ENCODE measurements at regions not wholly inside any gene's neighbourhood (a gene's known extent, or its start where the extent isn't known, plus 50 kb on each side); places are given as distances from the start of the nearest gene placed in this dataset.
"Not testable (repeated sequence)": the region's sequence is repeated elsewhere in the genome, so short reads cannot be mapped to it uniquely, and the experiment has no call there.

DNA sequence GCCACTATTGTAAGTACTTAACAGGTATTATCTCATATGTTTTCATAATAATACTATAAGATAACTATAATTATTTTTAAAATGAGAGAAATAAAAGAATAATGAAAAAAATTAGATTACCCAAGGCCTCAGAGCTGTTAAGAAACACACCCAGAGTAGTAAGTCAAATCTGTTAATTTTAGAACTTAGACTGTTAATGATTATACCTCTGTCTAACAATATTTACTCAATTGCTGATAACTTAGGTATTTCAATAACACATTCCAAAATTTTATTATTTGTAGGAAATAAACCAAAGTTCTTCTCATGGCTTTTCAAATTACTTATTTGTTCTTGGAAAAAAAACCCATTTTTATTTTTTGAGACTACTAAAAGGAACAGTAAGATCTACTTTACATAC lies 227.5 kb upstream of the KCNH7 start:
- no peak for DNase-seq

DNA sequence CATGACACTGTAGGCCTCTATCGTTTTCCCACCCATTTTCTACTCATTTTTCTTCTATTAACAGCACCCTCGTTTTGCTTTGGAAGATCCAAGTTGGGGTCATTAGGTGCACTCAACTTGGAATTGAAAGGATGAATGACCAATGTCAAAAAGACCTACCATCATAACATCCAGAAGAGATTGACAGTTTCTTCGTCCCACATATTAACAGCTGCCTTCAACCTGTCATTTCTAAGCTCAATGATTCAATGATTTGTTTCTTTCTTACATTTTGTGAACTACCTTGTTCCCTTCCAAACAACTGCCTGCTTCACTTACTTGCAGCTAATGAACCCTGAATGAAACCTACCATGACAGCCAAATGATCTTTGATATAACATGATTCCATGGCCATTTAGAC lies 224.0 kb upstream of the KCNH7 start:
- peak; percentile 63 for DNase-seq

DNA sequence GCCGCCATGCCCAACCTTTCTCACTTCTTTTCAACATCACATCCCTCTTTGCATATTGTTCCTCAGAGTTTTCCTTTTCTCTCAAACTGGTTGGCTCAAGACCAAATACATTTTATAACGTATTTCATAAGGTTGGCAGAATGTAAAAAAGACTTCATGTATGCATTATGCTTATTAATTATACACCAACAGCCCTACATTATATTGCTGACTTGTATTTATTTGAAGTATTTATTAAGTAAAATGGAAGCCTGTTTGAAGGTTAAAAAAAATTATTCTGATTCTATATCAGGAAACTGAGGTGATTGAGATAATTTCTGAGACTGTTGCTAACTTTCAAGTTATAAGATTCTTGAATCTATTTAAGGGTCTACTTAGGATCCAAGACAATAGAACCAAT lies 208.0 kb upstream of the KCNH7 start:
- DNase-seq = no peak

DNA sequence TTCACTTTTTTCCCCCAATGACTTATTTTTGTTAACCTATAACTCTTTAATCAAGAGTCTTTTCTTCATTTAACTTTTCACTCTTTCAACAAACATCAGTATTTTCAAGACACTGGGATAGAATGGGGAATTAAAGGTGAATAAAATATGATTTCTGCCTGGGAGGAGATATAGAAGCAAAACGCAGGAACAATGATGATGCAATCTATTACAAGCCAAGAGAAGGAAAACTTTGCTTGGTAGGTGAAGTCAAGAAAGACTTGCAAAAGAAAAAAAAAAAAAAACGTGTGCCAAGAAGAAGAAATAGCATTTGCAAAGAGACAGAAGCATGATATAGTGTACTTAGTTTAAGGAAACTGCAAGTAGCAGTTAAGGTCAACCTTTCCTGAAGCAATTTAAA lies 207.3 kb upstream of the KCNH7 start:
- no peak for DNase-seq

DNA sequence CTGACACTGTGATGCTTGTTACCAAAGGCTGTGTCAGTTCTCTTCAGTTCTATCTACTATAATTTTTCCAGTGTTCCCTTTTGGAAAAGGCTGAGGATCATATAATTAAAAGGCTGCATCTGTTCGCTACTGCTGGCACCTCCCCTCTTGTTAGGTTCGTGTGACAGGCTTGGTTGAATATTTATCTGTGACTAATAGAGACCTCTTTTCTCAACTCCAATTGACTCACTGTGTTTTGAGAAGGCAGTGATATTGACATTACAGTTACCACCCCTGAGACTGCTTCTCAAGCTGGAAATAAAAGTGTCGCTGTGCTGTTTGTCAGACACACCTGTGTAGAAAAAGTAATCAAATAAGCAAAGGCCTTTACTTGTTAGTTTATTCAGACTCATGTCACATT lies 205.5 kb upstream of the KCNH7 start:
- DNase-seq = peak; percentile 16

DNA sequence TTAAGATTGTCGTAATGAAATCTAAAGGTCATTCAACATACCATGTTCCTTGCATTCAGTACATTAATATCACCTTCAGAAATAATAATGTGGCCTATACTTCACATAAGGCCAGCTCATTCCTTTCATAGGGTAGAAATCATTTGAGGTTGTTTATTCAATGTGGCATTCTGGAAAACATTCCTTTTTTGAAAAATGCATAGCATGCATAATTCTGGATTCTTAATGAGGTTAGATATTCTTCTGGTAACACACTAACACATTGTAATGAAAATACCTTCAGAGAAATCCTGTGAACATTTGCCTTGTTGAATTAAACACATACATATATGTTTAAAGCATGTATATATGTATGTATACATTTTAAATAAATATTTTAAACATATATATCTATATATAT lies 204.6 kb upstream of the KCNH7 start:
- DNase-seq = no peak

DNA sequence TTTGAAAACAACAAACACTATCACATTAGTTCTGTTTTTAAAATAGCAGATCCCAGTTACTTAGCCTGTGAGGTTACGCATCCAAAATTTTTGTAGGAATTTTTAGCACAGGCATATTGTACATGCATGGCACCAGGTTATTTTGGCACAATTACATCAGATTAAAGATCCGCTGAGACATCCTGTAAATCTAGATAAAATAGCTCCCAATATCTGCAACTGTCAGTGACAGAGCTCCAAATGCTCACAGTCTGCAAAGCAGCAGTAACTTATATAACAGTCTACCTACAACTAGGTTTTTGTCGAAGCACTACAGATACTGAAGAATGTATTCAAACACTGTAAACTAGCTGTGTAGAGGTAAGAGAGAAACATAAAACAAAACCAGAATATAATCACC lies 200.7 kb upstream of the KCNH7 start:
- DNase-seq = no peak

DNA sequence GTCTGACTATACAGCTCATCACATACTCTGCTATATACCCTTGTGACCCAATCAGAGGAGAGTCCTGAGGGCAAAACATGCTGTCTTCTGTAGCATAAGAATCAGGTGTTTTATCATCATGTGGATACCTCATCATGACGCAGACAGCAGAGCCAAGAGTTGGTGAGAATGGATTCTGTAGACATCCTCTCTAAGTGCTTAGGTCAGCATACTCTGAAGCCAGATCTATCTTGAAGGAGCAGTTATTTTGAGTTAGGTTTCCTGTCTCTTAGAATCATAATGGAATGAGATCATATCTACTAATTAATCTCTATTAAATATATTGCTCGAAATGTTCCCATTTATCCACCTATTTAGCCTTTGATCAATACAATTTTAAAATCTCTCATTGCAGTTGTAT lies 190.2 kb upstream of the KCNH7 start:
- no peak for DNase-seq

DNA sequence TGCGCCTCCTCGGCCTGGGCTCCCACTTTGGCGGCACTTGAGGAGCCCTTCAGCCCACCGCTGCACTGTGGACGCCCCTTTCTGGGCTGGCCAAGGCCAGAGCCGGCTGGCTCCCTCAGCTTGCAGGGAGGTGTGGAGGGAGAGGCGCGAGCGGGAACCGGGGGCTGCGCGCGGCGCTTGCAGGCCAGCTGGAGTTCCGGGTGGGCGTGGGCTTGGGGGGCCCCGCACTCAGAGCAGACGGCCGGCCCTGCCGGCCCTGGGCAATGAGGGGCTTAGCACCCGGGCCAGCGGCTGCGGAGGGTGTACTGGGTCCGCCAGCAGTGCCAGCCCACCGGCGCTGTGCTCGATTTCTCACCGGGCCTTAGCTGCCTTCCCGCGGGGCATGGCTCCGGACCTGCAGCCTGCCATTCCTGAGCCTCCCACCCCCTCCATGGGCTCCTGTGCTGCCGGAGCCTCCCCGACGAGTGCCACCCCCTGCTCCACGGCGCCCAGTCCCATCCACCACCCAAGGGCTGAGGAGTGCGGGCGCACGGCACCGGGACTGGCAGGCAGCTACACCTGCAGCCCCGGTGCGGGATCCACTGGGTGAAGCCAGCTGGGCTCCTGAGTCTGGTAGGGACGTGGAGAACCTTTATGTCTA lies 187.7 kb upstream of the KCNH7 start:
- not testable (repeated sequence) for DNase-seq

DNA sequence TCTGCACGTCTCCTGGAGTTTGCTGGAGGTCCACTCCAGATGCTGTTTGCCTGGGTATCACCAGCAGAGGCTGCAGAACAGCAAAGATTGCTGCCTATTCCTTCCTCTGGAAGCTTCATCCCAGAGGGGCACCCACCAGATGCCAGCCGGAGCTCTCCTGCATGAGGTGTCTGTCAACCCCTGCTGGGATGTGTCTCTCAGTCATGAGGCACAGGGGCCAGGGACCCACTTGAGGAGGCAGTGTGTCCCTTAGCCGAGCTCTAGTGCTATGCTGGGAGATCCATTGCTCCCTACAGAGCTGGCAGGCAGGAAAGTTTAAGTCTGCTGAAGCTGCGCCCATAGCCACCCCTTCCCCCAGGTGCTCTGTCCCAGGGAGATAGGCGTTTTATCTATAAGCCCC lies 178.3 kb upstream of the KCNH7 start:
- not testable (repeated sequence) for DNase-seq

DNA sequence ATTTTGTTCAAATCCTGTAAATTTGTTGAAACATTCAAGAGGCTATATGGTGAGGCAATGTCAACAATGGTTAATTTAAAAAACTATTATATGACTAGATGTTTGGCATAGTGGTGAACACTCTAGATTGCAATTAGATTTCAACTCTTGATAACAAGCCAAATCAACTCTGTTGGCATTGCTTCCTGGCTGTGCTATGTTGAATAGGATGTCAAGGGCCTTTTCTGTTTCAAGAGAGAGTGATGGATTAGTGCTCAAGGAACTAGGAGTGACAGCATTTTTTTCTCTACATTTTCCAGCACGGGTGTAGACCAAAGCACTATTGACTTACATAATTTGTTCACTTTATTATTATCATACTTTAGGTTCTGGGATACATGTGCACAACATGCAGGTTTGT lies 172.4 kb upstream of the KCNH7 start:
- no peak for DNase-seq

DNA sequence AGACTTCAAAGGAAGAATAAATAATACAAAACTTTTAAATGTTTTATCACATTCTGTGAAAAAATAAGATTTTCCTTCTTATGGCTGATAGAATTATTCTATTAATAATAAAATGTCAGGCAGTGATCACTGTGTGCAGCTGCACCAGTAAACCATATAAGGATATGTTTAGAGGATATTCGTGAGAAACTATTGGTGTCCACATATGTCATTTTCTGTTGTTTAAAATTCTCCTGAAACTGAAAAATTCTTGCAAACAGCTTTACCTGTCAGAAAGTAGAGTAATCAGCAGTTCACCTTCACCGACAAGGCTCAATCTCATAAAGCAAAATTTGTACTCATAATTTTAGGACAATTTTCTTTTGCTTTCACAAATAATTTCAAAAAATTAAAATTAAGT lies 170.1 kb upstream of the KCNH7 start:
- DNase-seq = no peak

DNA sequence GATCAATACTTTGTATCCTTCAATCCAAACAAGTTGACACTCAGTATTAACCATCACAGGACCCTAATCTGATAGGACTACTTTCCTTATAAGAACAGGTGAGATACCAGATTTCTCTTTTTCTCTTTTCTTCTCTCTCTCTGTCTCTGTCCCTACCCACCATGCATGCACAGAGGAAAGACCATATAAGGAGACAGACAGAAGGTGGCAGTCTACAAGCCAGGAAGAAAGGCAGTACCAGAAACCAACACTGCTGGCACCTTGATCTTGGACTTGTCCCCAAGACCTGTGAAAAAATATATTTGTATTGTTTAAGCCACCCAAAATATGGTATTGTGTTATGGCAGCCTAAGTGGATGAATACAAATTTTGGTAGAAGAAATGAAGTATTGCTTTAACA lies 156.2 kb upstream of the KCNH7 start:
- DNase-seq = no peak

DNA sequence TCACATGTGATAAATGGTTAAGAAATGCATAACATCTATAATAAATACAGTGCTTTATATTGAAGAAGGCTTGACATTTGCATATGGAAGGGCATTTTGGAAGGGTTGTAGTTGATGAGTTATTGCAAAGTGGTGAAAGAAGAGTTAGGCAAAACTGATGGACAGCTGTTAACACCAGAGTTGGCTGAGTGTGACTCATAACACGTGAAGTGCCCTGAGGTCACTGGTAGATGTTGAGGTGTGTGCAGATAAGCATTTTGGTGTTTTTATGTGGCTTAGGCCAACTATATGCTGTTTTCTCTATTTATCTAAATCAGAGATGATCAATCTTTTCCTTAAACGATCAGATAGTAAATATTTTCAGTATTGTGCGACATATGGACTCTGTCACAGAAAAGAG lies 154.3 kb upstream of the KCNH7 start:
- DNase-seq = no peak

DNA sequence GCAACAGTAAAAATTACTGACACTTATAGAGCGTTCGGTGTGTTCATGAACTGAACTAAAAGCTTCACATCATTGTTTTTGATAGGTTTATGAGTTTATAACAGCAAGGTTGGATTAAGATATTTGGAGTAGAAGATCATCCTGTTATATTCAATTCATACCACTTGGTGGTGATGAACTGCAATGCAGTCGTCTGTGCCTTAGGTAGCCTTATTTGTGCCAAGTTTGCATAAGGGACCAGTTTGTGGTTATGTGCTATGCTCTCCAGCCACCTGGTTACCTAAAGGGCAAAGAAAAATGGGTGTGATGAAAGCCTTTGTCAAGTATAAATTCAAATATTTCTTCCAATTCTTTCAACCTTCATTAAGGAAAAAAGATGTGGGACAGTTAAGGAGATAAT lies 150.9 kb upstream of the KCNH7 start:
- DNase-seq = no peak

DNA sequence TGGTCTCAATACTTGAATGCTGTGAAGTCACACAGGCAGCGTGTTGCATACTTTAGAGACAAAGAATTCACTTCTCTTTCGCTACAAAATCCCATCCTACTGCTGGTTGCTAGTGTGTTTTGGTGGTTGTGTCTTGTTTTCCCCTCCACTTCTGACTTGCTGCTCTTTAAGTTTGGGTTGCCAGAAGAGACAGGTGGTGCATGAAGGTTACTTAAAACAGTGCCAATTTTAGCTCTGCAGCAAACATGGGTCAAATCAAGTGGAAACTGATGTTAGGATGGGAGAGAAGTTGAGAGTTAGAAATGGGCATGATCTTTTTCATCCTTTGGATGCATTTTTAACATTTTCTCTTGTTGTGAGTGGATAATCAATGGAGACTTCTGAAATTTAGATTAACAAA lies 136.2 kb upstream of the KCNH7 start:
- no peak for DNase-seq

DNA sequence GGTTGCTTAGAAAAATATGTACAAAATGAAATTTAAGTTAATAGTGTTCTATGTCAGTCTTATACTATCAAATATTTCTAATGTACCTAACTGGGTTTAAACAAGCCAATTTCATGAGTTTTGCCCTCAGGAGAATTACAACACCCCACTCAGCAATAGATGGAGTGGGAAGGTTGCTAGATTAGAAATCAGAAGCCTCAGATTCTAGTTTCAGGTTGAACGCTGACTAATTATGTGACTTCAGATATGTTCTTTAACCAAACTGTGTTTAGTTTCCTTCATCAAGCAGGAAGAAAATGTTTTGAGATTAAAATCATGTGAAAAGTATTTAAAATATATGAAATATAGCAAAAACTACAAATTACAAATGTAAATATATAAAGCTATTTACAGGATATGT lies 133.8 kb upstream of the KCNH7 start:
- no peak for DNase-seq

DNA sequence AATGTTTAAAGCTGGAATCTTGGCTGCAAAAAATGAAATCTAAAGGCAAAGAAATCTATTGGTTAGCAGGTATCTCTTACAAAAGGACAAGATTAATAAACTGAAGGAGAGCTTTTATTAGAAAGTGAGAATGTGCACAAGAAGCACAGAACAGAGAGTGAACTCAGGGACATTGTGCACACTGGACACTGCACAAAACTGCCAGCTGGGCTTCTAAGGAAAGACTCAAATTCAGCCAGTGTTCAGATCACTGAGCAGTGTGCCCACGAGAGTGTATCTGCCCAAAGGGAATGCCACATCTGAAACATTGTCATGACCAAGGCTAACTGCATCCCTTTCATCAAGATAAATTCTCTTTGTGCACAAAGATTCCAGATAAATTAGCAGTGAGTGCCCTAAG lies 129.7 kb upstream of the KCNH7 start:
- DNase-seq = peak; percentile 37

DNA sequence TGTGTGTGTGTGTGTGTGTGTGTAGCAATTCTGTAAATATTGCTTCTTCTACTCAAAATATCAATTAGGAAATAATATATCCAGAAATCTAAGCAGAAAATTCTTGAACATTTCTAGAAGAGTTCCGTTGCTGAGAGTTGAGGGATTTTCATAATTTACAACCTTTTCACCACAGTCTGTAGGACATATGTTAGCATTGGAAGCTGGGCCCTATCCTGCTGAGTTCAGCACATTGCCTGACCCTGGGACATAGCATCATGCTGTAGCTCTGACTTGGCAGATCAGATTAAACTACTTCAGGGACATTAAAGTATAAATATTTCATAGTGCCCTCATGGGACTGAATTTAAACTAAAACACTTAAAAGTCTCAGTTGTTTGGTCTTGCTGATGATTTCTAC lies 129.2 kb upstream of the KCNH7 start:
- DNase-seq = peak; percentile 49

DNA sequence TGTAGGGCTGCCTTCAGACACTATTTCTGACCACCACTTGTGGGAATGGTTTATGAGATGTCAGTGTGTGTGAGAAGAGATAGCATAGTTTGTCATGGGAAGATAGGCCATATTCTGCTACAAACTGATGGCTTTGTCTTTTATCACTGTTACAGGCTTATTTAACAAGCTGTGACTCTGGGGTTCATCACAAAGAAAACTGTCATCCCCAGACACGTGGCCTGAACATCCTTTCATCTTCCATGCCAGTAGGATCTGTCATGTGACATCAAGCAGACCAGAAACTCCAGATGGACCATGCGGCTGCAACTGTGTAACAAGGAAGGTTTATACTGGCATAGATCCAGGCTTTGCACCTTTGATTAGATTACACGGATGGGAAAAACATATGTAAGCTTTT lies 128.6 kb upstream of the KCNH7 start:
- peak; percentile 31 for DNase-seq

DNA sequence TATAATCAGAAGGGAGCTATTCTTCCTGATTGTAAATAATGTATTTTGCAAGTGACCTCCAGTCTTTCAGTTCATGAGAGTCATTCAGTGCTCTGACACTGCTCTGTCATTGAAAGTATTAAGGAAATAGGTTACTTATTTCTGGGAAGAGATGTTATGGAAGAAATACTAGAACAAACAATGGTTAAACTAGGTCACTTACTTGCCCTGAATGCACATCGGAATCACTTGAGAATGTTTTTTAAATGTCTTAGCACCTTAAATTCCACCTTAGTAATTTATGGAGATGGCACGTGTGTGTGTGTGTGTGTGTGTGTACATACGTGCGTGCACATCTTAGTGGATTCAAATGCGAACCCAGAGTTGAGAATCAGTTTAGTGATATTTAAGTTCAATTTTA lies 126.6 kb upstream of the KCNH7 start:
- DNase-seq = no peak

DNA sequence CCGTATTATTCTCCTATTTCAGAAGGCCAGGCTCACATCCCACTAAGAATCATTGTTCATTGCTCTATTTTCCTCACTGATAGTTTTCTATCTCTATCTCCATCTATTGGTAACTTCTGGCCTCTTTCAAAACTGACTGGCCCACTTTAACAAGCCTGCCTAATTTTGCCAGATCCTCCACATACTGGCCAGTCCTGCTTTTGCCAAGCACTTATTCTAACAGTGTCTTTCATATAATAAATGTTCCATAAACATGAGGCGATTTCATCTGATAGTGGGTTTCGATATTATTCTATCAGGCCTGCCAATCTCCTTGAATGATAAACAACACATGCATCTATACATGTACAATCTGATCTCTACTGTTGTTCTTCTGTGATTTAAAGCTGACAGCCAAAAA lies 125.9 kb upstream of the KCNH7 start:
- DNase-seq = no peak

DNA sequence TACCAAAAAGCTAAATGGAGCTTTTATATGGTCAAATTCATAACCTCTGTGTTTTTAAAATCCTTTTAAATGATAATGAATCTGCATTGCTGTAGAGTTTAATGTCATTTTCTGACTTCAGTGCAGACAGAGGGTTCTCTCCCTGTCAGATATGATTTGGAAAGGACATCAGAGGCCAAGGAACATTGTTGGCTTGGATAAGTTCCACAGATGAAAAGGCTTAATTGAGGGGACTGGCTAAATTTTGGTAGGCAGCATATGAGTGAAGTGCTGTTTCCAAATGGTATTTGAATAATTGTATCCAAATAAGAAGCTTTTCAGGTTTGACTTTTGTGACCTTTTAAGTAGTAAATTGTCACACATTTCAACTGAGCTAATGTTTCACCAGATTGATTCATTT lies 124.6 kb upstream of the KCNH7 start:
- DNase-seq = no peak

DNA sequence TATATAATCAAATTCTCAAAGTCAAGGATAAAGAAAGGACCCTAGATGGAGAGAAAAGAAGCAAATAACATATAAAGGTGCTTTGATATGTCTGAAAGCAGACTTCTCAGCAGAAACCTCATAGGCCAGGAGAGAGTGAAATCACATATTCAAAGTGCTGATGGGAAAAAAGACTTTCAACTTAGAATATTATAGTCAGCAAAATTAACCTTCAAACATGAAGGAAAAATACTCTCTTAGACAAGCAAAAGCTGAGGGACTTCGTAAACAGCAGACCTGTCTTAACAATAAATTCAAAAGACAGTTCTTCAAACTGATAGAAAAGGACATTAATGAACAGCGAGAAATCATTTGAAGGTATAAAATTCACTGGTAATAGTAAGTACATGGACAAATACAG lies 107.2 kb upstream of the KCNH7 start:
- no peak for DNase-seq

DNA sequence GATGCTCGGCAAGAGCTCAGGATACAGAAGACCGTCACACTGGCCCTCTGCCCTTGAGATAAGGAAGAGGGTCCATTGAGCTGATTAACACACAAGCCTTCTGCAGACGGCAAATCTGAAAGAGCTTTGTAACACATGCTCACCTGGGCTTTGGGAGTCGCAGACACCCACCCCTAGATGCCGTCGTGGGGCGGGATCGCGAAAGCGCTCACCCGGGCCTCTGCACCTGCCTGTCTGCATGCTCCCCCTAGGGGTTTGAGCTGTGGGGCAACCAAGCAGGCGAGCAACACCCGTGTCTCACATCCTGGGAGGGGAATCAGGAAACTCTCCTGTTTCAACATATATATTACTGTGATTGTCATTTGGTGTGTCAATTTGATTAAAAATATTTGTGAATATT lies 99.8 kb upstream of the KCNH7 start:
- DNase-seq = no peak

DNA sequence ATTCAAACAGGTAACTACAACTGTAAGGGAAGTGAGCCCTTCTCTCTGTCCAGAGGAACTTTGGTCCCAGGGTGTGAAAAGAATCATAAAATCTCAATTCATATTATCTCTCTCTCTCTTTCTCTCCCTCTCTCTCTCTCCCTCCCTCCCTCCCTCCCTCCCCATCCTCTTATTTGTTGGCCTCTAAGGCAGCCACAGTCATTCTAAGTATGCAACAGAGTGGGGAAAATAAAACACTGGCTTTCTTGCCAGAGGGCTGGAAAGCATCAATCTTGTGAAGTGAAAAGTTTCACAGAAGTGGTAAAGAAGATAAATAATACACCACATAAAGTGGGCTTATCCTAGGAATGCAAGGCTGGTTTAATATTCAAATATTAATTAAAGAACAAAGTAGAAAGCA lies 95.6 kb upstream of the KCNH7 start:
- DNase-seq = no peak
